ENCODE measurements at regions not wholly inside any gene's neighbourhood (a gene's known extent, or its start where the extent isn't known, plus 50 kb on each side); places are given as distances from the start of the nearest gene placed in this dataset.

- Histone ChIP-seq H3K27ac (no peak overlapping the region), H3K9me3 (no peaks in the 10 kb centered on the region), H3K4me3 (replicated peaks in 1 of 3) (no peak overlapping the region), H3K27me3 (no peaks in the 10 kb centered on the region), H3K36me3 (no peaks in the 10 kb centered on the region), H3K4me1 (no peaks in the 10 kb centered on the region)
- WGBS, 2 donors: 0 to 96% methylated on average over 1 of the region's 1 CpG
- intact Hi-C loops (cut with DNase I): no loop called here
- DNase-seq: no peak
- TF ChIP-seq CTCF (IDR thresholded peaks at IDR 0.05): no peak
- TF ChIP-seq POLR2A (IDR thresholded peaks at IDR 0.05): no peak
Observed at GRCh38 chr15:46452297-46452820, 817.5 kb downstream of the SQOR start.

GRCh38 chr15:46456456-46456855 is 821.6 kb downstream of the SQOR start:
- WGBS, 2 donors: 92 to 93% methylated on average over 2 of the region's 2 CpGs
- Histone ChIP-seq H3K27ac (no peak overlapping the region), H3K4me3 (replicated peaks in 1 of 3) (no peak overlapping the region), H3K9me3 (no peaks in the 10 kb centered on the region), H3K27me3 (no peaks in the 10 kb centered on the region), H3K4me1 (no peaks in the 10 kb centered on the region), H3K36me3 (no peaks in the 10 kb centered on the region)
- no peak for DNase-seq
- intact Hi-C loops (cut with DNase I): no loop called here
- no peak for TF ChIP-seq CTCF (IDR thresholded peaks at IDR 0.05)
- TF ChIP-seq POLR2A (IDR thresholded peaks at IDR 0.05): no peak

GRCh38 chr15:46460431-46461094 is 825.7 kb downstream of the SQOR start:
- 89 to 90% methylated on average over 12 of the region's 12 CpGs for WGBS, 2 donors
- H3K27me3 ChIP-seq: no peaks in the 10 kb centered on the region
- no peaks in the 10 kb centered on the region for H3K9me3 ChIP-seq
- no peaks in the 10 kb centered on the region for H3K4me1 ChIP-seq
- no peak overlapping the region for H3K27ac ChIP-seq
- H3K4me3 ChIP-seq (replicated peaks in 1 of 3): no peak overlapping the region
- no peak for TF ChIP-seq CTCF (IDR thresholded peaks at IDR 0.05)
- TF ChIP-seq POLR2A (IDR thresholded peaks at IDR 0.05): no peak
- H3K36me3 ChIP-seq: no peaks in the 10 kb centered on the region
- DNase-seq: no peak
- intact Hi-C loops (cut with DNase I): no loop called here

- no peaks in the 10 kb centered on the region for H3K9me3 ChIP-seq
- TF ChIP-seq CTCF (IDR thresholded peaks at IDR 0.05): no peak
- no peak for TF ChIP-seq POLR2A (IDR thresholded peaks at IDR 0.05)
- H3K4me3 ChIP-seq (replicated peaks in 1 of 3): no peak overlapping the region
- H3K27me3 ChIP-seq: no peaks in the 10 kb centered on the region
- H3K36me3 ChIP-seq: no peaks in the 10 kb centered on the region
- 83 to 86% methylated on average over 2 of the region's 2 CpGs for WGBS, 2 donors
- intact Hi-C loops (cut with DNase I): no loop called here
- no peak overlapping the region for H3K27ac ChIP-seq
- H3K4me1 ChIP-seq: no peaks in the 10 kb centered on the region
- DNase-seq: no peak
Observed at GRCh38 chr15:46461416-46461815, 826.6 kb downstream of the SQOR start.

- H3K4me3 ChIP-seq (replicated peaks in 1 of 3): no peak overlapping the region
- no peak for DNase-seq
- H3K9me3 ChIP-seq: no peaks in the 10 kb centered on the region
- no peaks in the 10 kb centered on the region for H3K27me3 ChIP-seq
- TF ChIP-seq POLR2A (IDR thresholded peaks at IDR 0.05): no peak
- no peak for TF ChIP-seq CTCF (IDR thresholded peaks at IDR 0.05)
- no peaks in the 10 kb centered on the region for H3K36me3 ChIP-seq
- 87 to 93% methylated on average over 1 of the region's 1 CpG for WGBS, 2 donors
- intact Hi-C loops (cut with DNase I): no loop called here
- H3K27ac ChIP-seq: no peak overlapping the region
- no peaks in the 10 kb centered on the region for H3K4me1 ChIP-seq
Observed at GRCh38 chr15:46467041-46467440, 832.2 kb downstream of the SQOR start.

All from thyroid gland (tissue), 4 donors.